ENCODE measurements at regions not wholly inside any gene's neighbourhood (a gene's known extent, or its start where the extent isn't known, plus 50 kb on each side); places are given as distances from the start of the nearest gene placed in this dataset.

- DNase-seq (ENCODE audit: low spot score), result no peak
- ChIA-PET CTCF (no interaction called here), POLR2A (ENCODE audit: low non-redundant PET) (no interaction called here)
- H3K27me3 ChIP-seq (replicated peaks; ENCODE audit: insufficient read depth, low read depth, low read length, poor library complexity), result peaks cover 14% of the 10 kb centered on the region
- no peaks in the 10 kb centered on the region for H3K4me1 ChIP-seq (ENCODE audit: insufficient read depth, low read length, poor library complexity, severe bottlenecking)
- no peak overlapping the region for H3K4me3 ChIP-seq (ENCODE audit: low read depth, low read length, poor library complexity, severe bottlenecking)
- TF ChIP-seq CTCF (conservative IDR thresholded peaks at IDR 0.05; ENCODE audit: low read depth, low read length) (no peak), EZH2 (IDR thresholded peaks at IDR 0.05; ENCODE audit: borderline replicate concordance, low read depth, low read length, poor library complexity, severe bottlenecking) (no peak)
- no peaks in the 10 kb centered on the region for H3K9me3 ChIP-seq (ENCODE audit: low read depth, low read length, poor library complexity, severe bottlenecking)
- no TSS peak for BruUV-seq (replicated peaks)
- H3K36me3 ChIP-seq (ENCODE audit: insufficient read depth, low read length, poor library complexity, severe bottlenecking), result no peaks in the 10 kb centered on the region
- no peak overlapping the region for H3K27ac ChIP-seq (ENCODE audit: low read depth, low read length, poor library complexity, severe bottlenecking)
- intact Hi-C loops (cut with micrococcal nuclease; ENCODE audit: unreplicated experiment), result no loop called here
These were observed 55.6 kb upstream of the TEX51 start for GRCh38 chr2:126843081-126843480.

GRCh38 chr2:126846241-126846640 lies 52.4 kb upstream of the TEX51 start:
- TF ChIP-seq CTCF (conservative IDR thresholded peaks at IDR 0.05; ENCODE audit: low read depth, low read length), result no peak
- TF ChIP-seq EZH2 (IDR thresholded peaks at IDR 0.05; ENCODE audit: borderline replicate concordance, low read depth, low read length, poor library complexity, severe bottlenecking), result no peak
- CTCF ChIA-PET, result no interaction called here
- intact Hi-C loops (cut with micrococcal nuclease; ENCODE audit: unreplicated experiment), result no loop called here
- no peaks in the 10 kb centered on the region for H3K36me3 ChIP-seq (ENCODE audit: insufficient read depth, low read length, poor library complexity, severe bottlenecking)
- H3K4me3 ChIP-seq (ENCODE audit: low read depth, low read length, poor library complexity, severe bottlenecking), result no peak overlapping the region
- H3K27ac ChIP-seq (ENCODE audit: low read depth, low read length, poor library complexity, severe bottlenecking), result no peak overlapping the region
- peaks cover 21% of the 10 kb centered on the region for H3K27me3 ChIP-seq (replicated peaks; ENCODE audit: insufficient read depth, low read depth, low read length, poor library complexity)
- no peak for DNase-seq (ENCODE audit: low spot score)
- BruUV-seq (replicated peaks), result no TSS peak
- H3K4me1 ChIP-seq (ENCODE audit: insufficient read depth, low read length, poor library complexity, severe bottlenecking), result no peaks in the 10 kb centered on the region
- POLR2A ChIA-PET (ENCODE audit: low non-redundant PET), result no interaction called here
- H3K9me3 ChIP-seq (ENCODE audit: low read depth, low read length, poor library complexity, severe bottlenecking), result no peaks in the 10 kb centered on the region

Data from A673 (cell line).